Transverse colon (tissue), 4 donors: ENCODE measurements at regions not wholly inside any gene's neighbourhood (a gene's known extent, or its start where the extent isn't known, plus 50 kb on each side); places are given as distances from the start of the nearest gene placed in this dataset.

Experiments used
- DNase-seq: peaks from one replicate; pipeline ENCODE4 v3.0.0-alpha.2; 2019
- H3K27ac ChIP-seq, 4 donors: fragments of 200-600 bp; sonication (generic); 2 replicates each; pipeline ENCODE4 v1.5.1; 2016 to 2018; ENCODE audit warnings: inconsistent platforms in 4 of 4
- H3K27me3 ChIP-seq: fragments of 200-600 bp; sonication (generic); 2 replicates; pipeline ENCODE4 v1.5.1; 2017; ENCODE audit warnings: inconsistent platforms
- H3K36me3 ChIP-seq, 4 donors: fragments of 200-600 bp; sonication (generic); 2 replicates each; pipeline ENCODE4 v1.5.1; 2017 to 2019; ENCODE audit warnings: inconsistent platforms in 4 of 4
- H3K4me1 ChIP-seq, 4 donors: fragments of 200-600 bp; sonication (generic); 2 replicates each; pipeline ENCODE4 v1.5.1; 2017 to 2020; ENCODE audit warnings: inconsistent platforms in 4 of 4
- H3K4me3 ChIP-seq, 4 donors: fragments of 200-600 bp; sonication (generic); 1 replicate in 1 of 4; 2 replicates in 3 of 4; pipeline versions ENCODE4 v1.5.1 to v1.6.1; 2017 to 2019; ENCODE audit warnings: inconsistent platforms in 4 of 4
- H3K9me3 ChIP-seq, 2 donors: fragments of 200-600 bp; sonication (generic); 2 replicates each; pipeline ENCODE4 v1.5.1; 2017 to 2019; ENCODE audit warnings: inconsistent platforms in 2 of 2
- CTCF ChIP-seq, 5 experiments: fragments of 200-600 bp in 3 of 5; fragments of 450-650 bp in 2 of 5; sonication (generic) in 3 of 5; IDR thresholded peaks; 1 replicate in 2 of 5; 2 replicates in 3 of 5; pipeline ENCODE4 v1.5.1; 2016 to 2017; ENCODE audit warnings: antibody characterized with exemption in 5 of 5, inconsistent platforms in 3 of 5, mild to moderate bottlenecking in 2 of 5, moderate library complexity in 1 of 5
- EP300 ChIP-seq: sonication (generic); formaldehyde crosslinking; IDR thresholded peaks from one replicate; pipeline ENCODE4 v1.6.1; 2017; ENCODE audit warnings: antibody characterized with exemption, low read depth
- POLR2A ChIP-seq: fragments of 450-650 bp; IDR thresholded peaks from one replicate; pipeline ENCODE4 v1.6.1; 2016; ENCODE audit warnings: antibody characterized with exemption, mild to moderate bottlenecking, moderate library complexity
- POLR2AphosphoS5 ChIP-seq, 3 donors: sonication (generic); formaldehyde crosslinking; IDR thresholded peaks; one replicate each; pipeline ENCODE4 v1.6.1; 2016; ENCODE audit warnings: antibody characterized with exemption in 3 of 3
- WGBS, 2 donors: methylation state at CpG; one replicate each; pipeline ENCODE4 v1.1.5; 2018; ENCODE audit warnings: low coverage in 1 of 2; 5-methylcytosine and 5-hydroxymethylcytosine counted together
- in situ Hi-C, 4 donors: fragments of 200-750 bp; cut with MboI; loops; one replicate each; pipeline versions ENCODE4 v1.15.0 to v1.15.1; 2017; ENCODE audit warnings: low sequenced_read_pairs in 3 of 4, low pct_ligation_motif_present in 1 of 4, low pct_unique_long_range_greater_than_20kb in 1 of 4
- intact Hi-C: fragments of 100-400 bp; cut with DNase I; formaldehyde crosslinking; loops from one replicate; pipeline ENCODE4 v1.15.1; 2023; ENCODE audit warnings: low total_unique reads

- Histone ChIP-seq H3K27me3 (no peaks in the 10 kb centered on the region), H3K4me3 (no peak overlapping the region), H3K9me3 (no peaks in the 10 kb centered on the region), H3K27ac (no peak overlapping the region), H3K4me1 (no peaks in the 10 kb centered on the region), H3K36me3 (no peaks in the 10 kb centered on the region)
- intact Hi-C loops (no loop called here), in situ Hi-C loops (no loop called here)
- WGBS, 2 donors, result 66 to 73% methylated on average over 4 of the region's 4 CpGs
- DNase-seq, result no peak
- no peak for TF ChIP-seq EP300
- no peak for TF ChIP-seq POLR2AphosphoS5 (IDR thresholded peaks at IDR 0.05)
- no peak for TF ChIP-seq CTCF (IDR thresholded peaks at IDR 0.05)
- TF ChIP-seq POLR2A, result no peak
These were observed 302.9 kb downstream of the CEMIP2 start for GRCh38 chr9:71465392-71465791.

GRCh38 chr9:71459082-71459481, 309.2 kb downstream of the CEMIP2 start:
- Histone ChIP-seq H3K27ac (no peak overlapping the region), H3K4me1 (no peaks in the 10 kb centered on the region), H3K27me3 (no peaks in the 10 kb centered on the region), H3K9me3 (no peaks in the 10 kb centered on the region), H3K36me3 (no peaks in the 10 kb centered on the region), H3K4me3 (no peak overlapping the region)
- TF ChIP-seq CTCF (IDR thresholded peaks at IDR 0.05) (no peak), POLR2AphosphoS5 (IDR thresholded peaks at IDR 0.05) (no peak), POLR2A (no peak), EP300 (no peak)
- DNase-seq, result no peak
- intact Hi-C loops (no loop called here), in situ Hi-C loops (no loop called here)

DNA sequence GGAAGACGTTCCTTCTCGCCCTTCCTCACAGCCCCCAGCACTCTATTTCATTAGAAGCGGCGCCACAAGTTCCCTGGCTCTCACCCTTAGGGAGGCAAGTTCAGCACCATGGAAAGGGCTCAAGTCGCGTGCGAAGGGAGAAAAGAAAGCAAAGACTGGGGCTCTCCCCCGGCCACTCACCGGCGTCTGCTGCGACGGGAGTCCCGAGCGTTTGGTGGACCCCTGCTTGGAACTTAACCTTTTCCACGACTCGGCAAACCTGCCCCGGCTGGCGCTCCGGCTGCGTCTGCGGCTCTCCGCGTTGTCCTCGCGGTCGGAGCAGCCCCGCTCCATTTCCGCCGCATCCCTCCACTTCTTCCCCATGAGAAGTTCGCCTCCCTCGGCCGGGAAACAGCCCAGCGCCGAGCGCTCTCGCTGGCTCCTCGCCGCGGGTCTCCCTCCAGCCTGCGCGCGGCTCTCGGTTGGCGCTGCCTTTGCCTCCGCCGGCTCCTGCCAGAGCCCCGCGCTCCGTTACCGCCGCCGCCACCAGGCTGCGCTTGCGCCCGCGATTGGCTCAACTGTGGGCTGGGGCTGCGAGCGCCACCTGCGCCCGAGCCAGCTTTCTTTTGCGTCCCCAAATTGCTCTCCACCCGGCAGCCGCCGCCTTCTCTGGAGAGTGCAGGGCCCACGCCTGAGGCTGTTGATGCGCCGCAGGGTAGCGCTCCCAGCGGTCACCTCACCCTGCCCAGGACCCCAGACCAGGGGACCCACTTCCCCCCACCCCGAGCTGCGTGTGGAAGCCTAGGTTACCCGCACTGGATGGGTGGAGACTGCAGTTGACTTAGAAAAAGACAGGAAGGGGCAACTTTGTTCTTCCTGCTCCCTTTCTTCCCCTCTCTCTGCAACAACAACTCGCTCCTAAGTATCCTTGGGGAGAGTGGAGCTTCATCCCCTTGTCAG, 321.6 kb downstream of the CEMIP2 start:
- in situ Hi-C loops, result no loop called here
- peaks cover 0 to 4% of the 10 kb centered on the region in 2 donors for H3K9me3 ChIP-seq
- DNase-seq, result peak; percentile 20
- H3K36me3 ChIP-seq, result no peaks in the 10 kb centered on the region
- intact Hi-C loops, result no loop called here
- no peak overlapping the region for H3K27ac ChIP-seq
- peaks cover 65% of the 10 kb centered on the region for H3K27me3 ChIP-seq
- no peak for TF ChIP-seq POLR2AphosphoS5 (IDR thresholded peaks at IDR 0.05)
- peaks cover 7 to 10% (median 8%) of the 10 kb centered on the region in 4 donors for H3K4me1 ChIP-seq
- peak overlapping the region in 3 of 4 donors; percentile 20 to 57 (median 31) for H3K4me3 ChIP-seq
- 0 to 4% methylated on average over 2 to 41 of the region's 73 CpGs for WGBS, 2 donors

- H3K36me3 ChIP-seq, result no peaks in the 10 kb centered on the region
- intact Hi-C loops, result no loop called here
- no peak overlapping the region for H3K27ac ChIP-seq
- no peak for TF ChIP-seq POLR2A
- TF ChIP-seq CTCF (IDR thresholded peaks at IDR 0.05), result no peak
- no peak for TF ChIP-seq EP300
- TF ChIP-seq POLR2AphosphoS5 (IDR thresholded peaks at IDR 0.05), result no peak
- DNase-seq, result no peak
- H3K4me3 ChIP-seq, result peak overlapping the region in 1 of 4 donors; percentile 57
- in situ Hi-C loops, result no loop called here
- H3K9me3 ChIP-seq, result no peaks in the 10 kb centered on the region
- peaks cover 7 to 10% (median 8%) of the 10 kb centered on the region in 4 donors for H3K4me1 ChIP-seq
- WGBS, 2 donors, result 49 to 54% methylated on average over 10 to 14 of the region's 14 CpGs
- peaks cover 65% of the 10 kb centered on the region for H3K27me3 ChIP-seq
These were observed 322.2 kb downstream of the CEMIP2 start for GRCh38 chr9:71446106-71446472.
